Mesothelial cell of epicardium (in vitro differentiated cells): ENCODE measurements at regions not wholly inside any gene's neighbourhood (a gene's known extent, or its start where the extent isn't known, plus 50 kb on each side); places are given as distances from the start of the nearest gene placed in this dataset.

Experiments
- DNase-seq, 2 experiments: peaks; one replicate each; pipeline ENCODE4 v3.0.0; 2021; ENCODE audit warnings: low spot score in 2 of 2; ENCODE audit not compliant: unreplicated experiment in 2 of 2
- H3K27ac Mint-ChIP-seq: 2 replicates; pipeline ENCODE4 v1.8.0; 2021; ENCODE audit warnings: mixed read lengths
- H3K27me3 Mint-ChIP-seq: 2 replicates; pipeline ENCODE4 v1.8.0; 2021; ENCODE audit warnings: low read depth, mixed read lengths
- H3K36me3 Mint-ChIP-seq: 2 replicates; pipeline ENCODE4 v1.8.0; 2021; ENCODE audit warnings: mixed read lengths
- H3K4me1 Mint-ChIP-seq: 2 replicates; pipeline ENCODE4 v1.8.0; 2021; ENCODE audit warnings: mixed read lengths
- H3K4me3 Mint-ChIP-seq: 2 replicates; pipeline ENCODE4 v1.8.0; 2021; ENCODE audit warnings: mild to moderate bottlenecking, moderate library complexity, mixed read lengths
- H3K9me3 Mint-ChIP-seq: 2 replicates; pipeline ENCODE4 v1.8.0; 2021; ENCODE audit warnings: mixed read lengths
- CTCF ChIP-seq: fragments of 200-600 bp; sonication (generic); IDR thresholded peaks from one replicate; pipeline ENCODE4 v1.5.0; 2021; ENCODE audit warnings: antibody characterized with exemption; ENCODE audit not compliant: unreplicated experiment

DNA sequence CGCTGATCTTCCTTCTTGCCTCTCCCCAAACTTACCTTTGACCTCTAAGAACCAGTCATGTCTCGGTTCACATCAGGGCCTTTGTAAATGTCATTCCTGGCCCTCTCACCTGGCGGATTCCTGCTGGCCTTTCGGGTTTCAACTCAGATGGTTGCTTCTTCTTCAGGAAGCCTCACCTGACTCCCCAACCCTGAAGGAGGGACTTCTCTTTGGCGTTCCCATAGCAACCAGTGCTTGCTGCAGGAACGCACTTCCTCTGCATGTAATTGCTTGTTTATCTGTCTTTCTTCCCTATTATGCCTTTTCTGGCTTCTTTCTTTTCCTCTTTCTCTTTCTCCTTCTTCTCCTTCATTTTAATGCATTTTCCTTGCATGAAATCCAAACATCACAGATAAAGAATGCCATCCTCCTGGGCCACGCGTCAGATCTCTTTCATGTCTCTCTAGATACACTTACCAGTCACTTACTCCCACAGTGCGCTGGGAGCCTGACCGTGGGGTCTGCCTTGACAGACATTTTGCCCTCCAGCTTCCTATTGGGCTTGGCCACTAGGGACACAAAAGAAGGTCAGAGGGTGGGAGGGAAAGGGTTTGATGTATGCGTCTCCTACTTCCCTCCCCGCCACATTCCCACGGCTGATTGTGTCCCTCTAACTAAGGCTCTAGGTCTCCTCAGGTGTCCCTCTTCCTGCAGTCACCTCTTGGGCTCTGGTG lies 295.7 kb upstream of the TSHZ2 start:
- Mint-ChIP-seq H3K27ac (no peak overlapping the region), H3K36me3 (peaks cover 2% of the 10 kb centered on the region), H3K4me1 (peaks cover 18% of the 10 kb centered on the region), H3K4me3 (no peak overlapping the region), H3K9me3 (peaks cover 12% of the 10 kb centered on the region), H3K27me3 (peaks cover 23% of the 10 kb centered on the region)
- DNase-seq: no peak
- TF ChIP-seq CTCF: no peak

DNA sequence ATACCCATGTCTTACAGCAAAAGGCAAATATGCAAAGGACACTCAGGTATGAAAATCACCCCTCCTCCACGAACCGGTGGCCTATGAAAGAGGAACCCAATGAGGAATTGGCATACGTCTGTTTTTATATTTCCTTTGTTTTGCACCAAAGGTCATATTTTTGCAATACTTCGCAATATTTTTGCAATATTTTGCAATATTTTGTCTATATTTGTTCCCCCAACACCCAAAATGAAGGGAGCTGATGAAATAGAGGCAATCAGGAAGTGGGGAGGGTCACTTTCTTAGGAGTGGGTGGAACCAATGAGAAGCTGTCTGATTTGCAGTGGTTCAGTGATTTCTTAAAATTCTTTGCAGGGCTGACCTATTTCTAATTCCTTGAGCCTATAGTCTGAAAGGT lies 296.8 kb upstream of the TSHZ2 start:
- peaks cover 18% of the 10 kb centered on the region for H3K4me1 Mint-ChIP-seq
- no peak overlapping the region for H3K27ac Mint-ChIP-seq
- H3K36me3 Mint-ChIP-seq: peaks cover 2% of the 10 kb centered on the region
- no peak for TF ChIP-seq CTCF
- no peak for DNase-seq
- H3K4me3 Mint-ChIP-seq: no peak overlapping the region
- peaks cover 25% of the 10 kb centered on the region for H3K27me3 Mint-ChIP-seq
- peaks cover 11% of the 10 kb centered on the region for H3K9me3 Mint-ChIP-seq

DNA sequence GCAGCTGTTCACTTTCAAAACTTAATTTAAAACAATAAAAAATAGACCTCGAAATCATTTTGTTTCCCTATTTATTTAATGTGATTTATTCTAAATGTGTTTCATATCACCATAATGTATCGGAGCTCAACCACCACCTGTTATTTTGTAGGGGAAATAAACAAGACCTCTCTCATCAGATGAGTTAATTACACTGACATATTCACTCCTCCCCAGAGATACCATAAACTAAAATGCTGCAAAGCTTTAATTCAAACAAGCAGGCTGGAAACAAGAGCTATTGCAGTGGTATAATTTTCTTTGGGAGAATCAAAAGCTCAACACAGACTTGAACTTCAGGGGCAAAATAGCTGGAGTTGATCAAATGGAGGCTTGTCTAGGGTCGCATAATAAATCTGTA lies 303.5 kb upstream of the TSHZ2 start:
- Mint-ChIP-seq H3K4me1 (no peaks in the 10 kb centered on the region), H3K9me3 (peaks cover 10% of the 10 kb centered on the region)

GRCh38 chr20:52667358-52667757 lies 304.8 kb upstream of the TSHZ2 start:
- Mint-ChIP-seq H3K27ac (no peak overlapping the region), H3K36me3 (no peaks in the 10 kb centered on the region), H3K27me3 (peaks cover 51% of the 10 kb centered on the region), H3K4me1 (no peaks in the 10 kb centered on the region), H3K9me3 (peaks cover 5% of the 10 kb centered on the region), H3K4me3 (no peak overlapping the region)
- DNase-seq: no peak
- TF ChIP-seq CTCF: no peak

More for the DNA sequence above, 303.5 kb upstream of the TSHZ2 start:
- Mint-ChIP-seq H3K27me3 (peaks cover 42% of the 10 kb centered on the region), H3K27ac (no peak overlapping the region), H3K4me3 (no peak overlapping the region), H3K36me3 (peaks cover under 1% of the 10 kb centered on the region)
- DNase-seq: no peak
- no peak for TF ChIP-seq CTCF

- H3K36me3 Mint-ChIP-seq: no peaks in the 10 kb centered on the region
- H3K4me1 Mint-ChIP-seq: no peaks in the 10 kb centered on the region
- peaks cover 62% of the 10 kb centered on the region for H3K27me3 Mint-ChIP-seq
- H3K27ac Mint-ChIP-seq: no peak overlapping the region
- no peak for DNase-seq
- no peak overlapping the region for H3K4me3 Mint-ChIP-seq
- H3K9me3 Mint-ChIP-seq: no peaks in the 10 kb centered on the region
- no peak for TF ChIP-seq CTCF
Observed at GRCh38 chr20:52665441-52665840, 306.7 kb upstream of the TSHZ2 start.
